Activated CD8-positive, alpha-beta memory T cell treated with anti-CD3 and anti-CD28 coated beads, Interleukin-2, amount 10 ng/mL, durations not matched to agents 7 days and 5 days (primary cell): ENCODE measurements at regions not wholly inside any gene's neighbourhood (a gene's known extent, or its start where the extent isn't known, plus 50 kb on each side); places are given as distances from the start of the nearest gene placed in this dataset.

ENCODE experiments used
- ATAC-seq: fragments of 150-1000 bp; cut with Tn5 transposase; one replicate; pipeline ENCODE4 v1.10.0; 2021; ENCODE audit warnings: moderate library complexity
- CTCF ChIA-PET: fragments of 350-600 bp; sonication (Branson Sonifier 250); formaldehyde crosslinking; loops from one replicate; lab custom pipeline; 2021; ENCODE audit warnings: antibody characterized with exemption; lab: Charles Lee
- DNase-seq: peaks from one replicate; pipeline ENCODE4 v3.0.0-alpha.2; 2020
- H3K27ac Mint-ChIP-seq: one replicate; pipeline ENCODE4 v1.8.0; 2021; ENCODE audit warnings: mild to moderate bottlenecking, mixed read lengths
- H3K27me3 Mint-ChIP-seq: one replicate; pipeline ENCODE4 v1.8.0; 2021; ENCODE audit warnings: mixed read lengths
- H3K36me3 Mint-ChIP-seq: one replicate; pipeline ENCODE4 v1.8.0; 2021; ENCODE audit warnings: mild to moderate bottlenecking, mixed read lengths
- H3K4me1 Mint-ChIP-seq: one replicate; pipeline ENCODE4 v1.8.0; 2021; ENCODE audit warnings: mixed read lengths
- H3K4me3 Mint-ChIP-seq: one replicate; pipeline ENCODE4 v1.8.0; 2021; ENCODE audit warnings: mild to moderate bottlenecking, moderate library complexity, mixed read lengths
- H3K9me3 Mint-ChIP-seq: one replicate; pipeline ENCODE4 v1.8.0; 2022; ENCODE audit warnings: low read depth, mixed read lengths

GRCh38 chr14:104384776-104385071, 194.8 kb upstream of the C14orf180 start:
- Mint-ChIP-seq H3K27ac (no peak overlapping the region), H3K27me3 (peaks cover 5% of the 10 kb centered on the region), H3K9me3 (peaks cover 2% of the 10 kb centered on the region), H3K4me3 (no peak overlapping the region), H3K36me3 (no peaks in the 10 kb centered on the region), H3K4me1 (peaks cover 1% of the 10 kb centered on the region)
- CTCF ChIA-PET: no interaction called here
- ATAC-seq (no peak), DNase-seq (no peak)

- DNase-seq (no peak), ATAC-seq (no peak)
- peaks cover 5% of the 10 kb centered on the region for H3K4me1 Mint-ChIP-seq
- H3K27ac Mint-ChIP-seq: no peak overlapping the region
- H3K4me3 Mint-ChIP-seq: no peak overlapping the region
- H3K27me3 Mint-ChIP-seq: peaks cover 5% of the 10 kb centered on the region
- peaks cover 2% of the 10 kb centered on the region for H3K9me3 Mint-ChIP-seq
- no peaks in the 10 kb centered on the region for H3K36me3 Mint-ChIP-seq
- CTCF ChIA-PET: no interaction called here
Observed at GRCh38 chr14:104385111-104385510, 194.5 kb upstream of the C14orf180 start.

- no peak overlapping the region for H3K4me3 Mint-ChIP-seq
- H3K4me1 Mint-ChIP-seq: peaks cover 9% of the 10 kb centered on the region
- H3K27me3 Mint-ChIP-seq: peaks cover 5% of the 10 kb centered on the region
- ATAC-seq (no peak), DNase-seq (no peak)
- H3K27ac Mint-ChIP-seq: no peak overlapping the region
- H3K9me3 Mint-ChIP-seq: peaks cover 2% of the 10 kb centered on the region
- H3K36me3 Mint-ChIP-seq: no peaks in the 10 kb centered on the region
- CTCF ChIA-PET: no interaction called here
Observed at GRCh38 chr14:104385531-104386101, 193.9 kb upstream of the C14orf180 start.

- H3K9me3 Mint-ChIP-seq: peaks cover under 1% of the 10 kb centered on the region
- ATAC-seq (no peak), DNase-seq (no peak)
- H3K27me3 Mint-ChIP-seq: peaks cover 1% of the 10 kb centered on the region
- CTCF ChIA-PET: no interaction called here
- no peak overlapping the region for H3K27ac Mint-ChIP-seq
- H3K36me3 Mint-ChIP-seq: no peaks in the 10 kb centered on the region
- H3K4me3 Mint-ChIP-seq: no peak overlapping the region
- peaks cover 10% of the 10 kb centered on the region for H3K4me1 Mint-ChIP-seq
Observed at GRCh38 chr14:104386151-104386841, 193.3 kb upstream of the C14orf180 start.

GRCh38 chr14:104387022-104388010, 192.2 kb upstream of the C14orf180 start:
- peak; percentile 39 for DNase-seq
- no peak for ATAC-seq
- no peaks in the 10 kb centered on the region for H3K27me3 Mint-ChIP-seq
- no peak overlapping the region for H3K4me3 Mint-ChIP-seq
- no peaks in the 10 kb centered on the region for H3K36me3 Mint-ChIP-seq
- no peaks in the 10 kb centered on the region for H3K9me3 Mint-ChIP-seq
- peaks cover 18% of the 10 kb centered on the region for H3K4me1 Mint-ChIP-seq
- no peak overlapping the region for H3K27ac Mint-ChIP-seq
- CTCF ChIA-PET: no interaction called here

GRCh38 chr14:104388011-104388521, 191.5 kb upstream of the C14orf180 start:
- ATAC-seq (no peak), DNase-seq (no peak)
- H3K36me3 Mint-ChIP-seq: no peaks in the 10 kb centered on the region
- CTCF ChIA-PET: no interaction called here
- H3K27me3 Mint-ChIP-seq: no peaks in the 10 kb centered on the region
- H3K9me3 Mint-ChIP-seq: no peaks in the 10 kb centered on the region
- no peak overlapping the region for H3K4me3 Mint-ChIP-seq
- peaks cover 19% of the 10 kb centered on the region for H3K4me1 Mint-ChIP-seq
- H3K27ac Mint-ChIP-seq: no peak overlapping the region

GRCh38 chr14:104388541-104389325, 190.8 kb upstream of the C14orf180 start:
- no peak for ATAC-seq
- peaks cover 22% of the 10 kb centered on the region for H3K4me1 Mint-ChIP-seq
- H3K27me3 Mint-ChIP-seq: no peaks in the 10 kb centered on the region
- H3K9me3 Mint-ChIP-seq: no peaks in the 10 kb centered on the region
- H3K27ac Mint-ChIP-seq: no peak overlapping the region
- no peak overlapping the region for H3K4me3 Mint-ChIP-seq
- CTCF ChIA-PET: no interaction called here
- peak; percentile 37 for DNase-seq
- no peaks in the 10 kb centered on the region for H3K36me3 Mint-ChIP-seq

- Mint-ChIP-seq H3K27ac (peak overlapping the region; percentile 49), H3K36me3 (no peaks in the 10 kb centered on the region), H3K27me3 (no peaks in the 10 kb centered on the region), H3K9me3 (no peaks in the 10 kb centered on the region), H3K4me1 (peaks cover 31% of the 10 kb centered on the region), H3K4me3 (no peak overlapping the region)
- CTCF ChIA-PET: no interaction called here
- peak; percentile 40 for DNase-seq
- ATAC-seq: peak; percentile 46
Observed at GRCh38 chr14:104389326-104390220, 190.0 kb upstream of the C14orf180 start.

- H3K9me3 Mint-ChIP-seq: no peaks in the 10 kb centered on the region
- ATAC-seq (no peak), DNase-seq (peak; percentile 26)
- no peak overlapping the region for H3K4me3 Mint-ChIP-seq
- CTCF ChIA-PET: no interaction called here
- H3K27me3 Mint-ChIP-seq: no peaks in the 10 kb centered on the region
- peaks cover 36% of the 10 kb centered on the region for H3K4me1 Mint-ChIP-seq
- no peaks in the 10 kb centered on the region for H3K36me3 Mint-ChIP-seq
- H3K27ac Mint-ChIP-seq: peak overlapping the region; percentile 49
Observed at GRCh38 chr14:104390221-104390931, 189.2 kb upstream of the C14orf180 start.

- Mint-ChIP-seq H3K9me3 (no peaks in the 10 kb centered on the region), H3K36me3 (no peaks in the 10 kb centered on the region), H3K4me1 (peaks cover 36% of the 10 kb centered on the region), H3K4me3 (no peak overlapping the region), H3K27ac (peak overlapping the region; percentile 47), H3K27me3 (no peaks in the 10 kb centered on the region)
- CTCF ChIA-PET: interaction anchor here (1.2 kb wide), 1 partner anchor 314 kb away, joined by 3 read pairs; no protein-coding TSS in a partner anchor
- DNase-seq: peak; percentile 38
- ATAC-seq: no peak
Observed at GRCh38 chr14:104390941-104391901, 188.3 kb upstream of the C14orf180 start.

- peak; percentile 40 for DNase-seq
- no peak for ATAC-seq
- Mint-ChIP-seq H3K27ac (peak overlapping the region; percentile 47), H3K4me3 (no peak overlapping the region), H3K4me1 (peaks cover 36% of the 10 kb centered on the region), H3K27me3 (no peaks in the 10 kb centered on the region), H3K36me3 (no peaks in the 10 kb centered on the region), H3K9me3 (peaks cover under 1% of the 10 kb centered on the region)
- CTCF ChIA-PET: interaction anchor here (1.2 kb wide), 1 partner anchor 314 kb away, joined by 3 read pairs; no protein-coding TSS in a partner anchor
Observed at GRCh38 chr14:104392001-104392395, 187.6 kb upstream of the C14orf180 start.
